Lung (tissue), 11 donors: ENCODE measurements at regions not wholly inside any gene's neighbourhood (a gene's known extent, or its start where the extent isn't known, plus 50 kb on each side); places are given as distances from the start of the nearest gene placed in this dataset.

Experiments
- ATAC-seq: fragments of 200-7000 bp; cut with Tn5 transposase; one replicate; pipeline ENCODE4 v1.9.1; 2020; ENCODE audit warnings: moderate number of reproducible peaks; ENCODE audit not compliant: insufficient read depth, low FRiP score
- DNase-seq, 3 donors: peaks; one replicate each; pipeline ENCODE4 v3.0.0-alpha.2; 2013 to 2017
- H3K27ac ChIP-seq, 2 donors: one replicate each; pipeline ENCODE4 v1.5.1; 2013; ENCODE audit warnings: mild to moderate bottlenecking in 2 of 2, moderate library complexity in 2 of 2, control low read depth in 1 of 2, inconsistent platforms in 1 of 2, low read depth in 1 of 2, low read length in 1 of 2
- H3K27me3 ChIP-seq, 3 donors: one replicate each; pipeline ENCODE4 v1.5.1; 2013; ENCODE audit warnings: low read length in 2 of 3; ENCODE audit not compliant: control insufficient read depth in 3 of 3, insufficient read depth in 3 of 3
- H3K36me3 ChIP-seq, 4 donors: one replicate each; pipeline ENCODE4 v1.5.1; 2013; ENCODE audit warnings: low read length in 4 of 4, mild to moderate bottlenecking in 1 of 4, moderate library complexity in 1 of 4; ENCODE audit not compliant: control insufficient read depth in 4 of 4, insufficient read depth in 4 of 4
- H3K4me1 ChIP-seq, 5 donors: one replicate each; pipeline ENCODE4 v1.5.1; 2013; ENCODE audit warnings: low read length in 5 of 5, mild to moderate bottlenecking in 2 of 5, moderate library complexity in 1 of 5; ENCODE audit not compliant: control insufficient read depth in 5 of 5, insufficient read depth in 5 of 5
- H3K4me3 ChIP-seq: one replicate; pipeline ENCODE4 v1.5.1; 2013; ENCODE audit warnings: mild to moderate bottlenecking, control low read depth, moderate library complexity
- H3K9ac ChIP-seq, 2 donors: one replicate each; pipeline ENCODE4 v1.5.1; 2013; ENCODE audit warnings: low read length in 2 of 2, control low read depth in 1 of 2; ENCODE audit not compliant: insufficient read depth in 1 of 2
- H3K9me3 ChIP-seq, 4 donors: one replicate each; pipeline ENCODE4 v1.5.1; 2013; ENCODE audit warnings: low read length in 3 of 4, mild to moderate bottlenecking in 1 of 4, moderate library complexity in 1 of 4; ENCODE audit not compliant: control insufficient read depth in 4 of 4, insufficient read depth in 3 of 4
- WGBS, 2 donors: extraction: QIAGEN DNeasy Blood & Tissue Kit; methylation state at CpG; one replicate each; pipeline ENCODE4 v1.1.7; 2013; 5-methylcytosine and 5-hydroxymethylcytosine counted together
- TF ChIP-seq, protein P1 (sequence below): IDR thresholded peaks from 2 replicates; pipeline ENCODE4 v1.5.1; 2012; ENCODE audit warnings: mild to moderate bottlenecking; ENCODE audit errors: control extremely low read depth, extremely low read depth
- donor health status: control.
- donor health status: control.
- donor health status: Bipolar disorder and iron deficiency.
- donor health status: healthy.
- donor health status: DM: yes; HTN: yes; CAD: no.

DNA sequence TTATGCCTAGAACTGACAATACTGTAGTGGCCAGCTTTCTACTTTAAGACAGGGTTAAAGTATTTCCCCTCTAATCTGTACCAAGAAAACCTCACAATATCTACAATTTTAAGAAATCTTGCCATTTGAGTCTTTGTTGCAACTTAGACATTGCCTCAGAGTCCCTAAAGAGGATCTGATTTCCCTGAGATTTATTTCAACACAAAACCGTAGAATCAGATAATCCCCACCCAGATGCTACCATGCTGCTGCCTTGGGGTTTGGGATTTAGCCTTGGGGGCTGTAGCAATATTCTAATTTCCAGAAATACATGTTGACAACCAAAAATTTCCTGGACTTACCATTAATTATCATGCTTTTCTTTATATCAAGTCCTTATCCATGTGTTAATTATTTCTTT, 50.3 kb upstream of the DENND1B start:
- no peak for ATAC-seq
- H3K27me3 ChIP-seq: no peaks in the 10 kb centered on the region
- 50 to 73% methylated on average over 1 of the region's 1 CpG for WGBS, 2 donors
- no peak for DNase-seq
- no peak overlapping the region for H3K9ac ChIP-seq
- H3K36me3 ChIP-seq: no peaks in the 10 kb centered on the region
- H3K27ac ChIP-seq: no peak overlapping the region
- no peak overlapping the region for H3K4me3 ChIP-seq
- H3K9me3 ChIP-seq: no peaks in the 10 kb centered on the region
- TF ChIP-seq, protein P1, sequence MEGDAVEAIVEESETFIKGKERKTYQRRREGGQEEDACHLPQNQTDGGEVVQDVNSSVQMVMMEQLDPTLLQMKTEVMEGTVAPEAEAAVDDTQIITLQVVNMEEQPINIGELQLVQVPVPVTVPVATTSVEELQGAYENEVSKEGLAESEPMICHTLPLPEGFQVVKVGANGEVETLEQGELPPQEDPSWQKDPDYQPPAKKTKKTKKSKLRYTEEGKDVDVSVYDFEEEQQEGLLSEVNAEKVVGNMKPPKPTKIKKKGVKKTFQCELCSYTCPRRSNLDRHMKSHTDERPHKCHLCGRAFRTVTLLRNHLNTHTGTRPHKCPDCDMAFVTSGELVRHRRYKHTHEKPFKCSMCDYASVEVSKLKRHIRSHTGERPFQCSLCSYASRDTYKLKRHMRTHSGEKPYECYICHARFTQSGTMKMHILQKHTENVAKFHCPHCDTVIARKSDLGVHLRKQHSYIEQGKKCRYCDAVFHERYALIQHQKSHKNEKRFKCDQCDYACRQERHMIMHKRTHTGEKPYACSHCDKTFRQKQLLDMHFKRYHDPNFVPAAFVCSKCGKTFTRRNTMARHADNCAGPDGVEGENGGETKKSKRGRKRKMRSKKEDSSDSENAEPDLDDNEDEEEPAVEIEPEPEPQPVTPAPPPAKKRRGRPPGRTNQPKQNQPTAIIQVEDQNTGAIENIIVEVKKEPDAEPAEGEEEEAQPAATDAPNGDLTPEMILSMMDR: no peak
- no peaks in the 10 kb centered on the region for H3K4me1 ChIP-seq
